ENCODE measurements at regions not wholly inside any gene's neighbourhood (a gene's known extent, or its start where the extent isn't known, plus 50 kb on each side); places are given as distances from the start of the nearest gene placed in this dataset.

GRCh38 chr13:78404846-78405360 lies 198.4 kb downstream of the POU4F1 start:
- H3K27me3 Mint-ChIP-seq (ENCODE audit: low read depth, poor library complexity), result peaks cover 2% of the 10 kb centered on the region
- no peak for DNase-seq
- no peak overlapping the region for H3K27ac Mint-ChIP-seq
- no peak overlapping the region for H3K4me3 Mint-ChIP-seq
- H3K4me1 Mint-ChIP-seq, result no peaks in the 10 kb centered on the region
- H3K36me3 Mint-ChIP-seq (ENCODE audit: low read depth), result no peaks in the 10 kb centered on the region
- H3K9me3 Mint-ChIP-seq, result no peaks in the 10 kb centered on the region
- no peak for TF ChIP-seq CTCF (IDR thresholded peaks at IDR 0.05)

- no peak for TF ChIP-seq CTCF (IDR thresholded peaks at IDR 0.05)
- H3K36me3 Mint-ChIP-seq (ENCODE audit: low read depth), result no peaks in the 10 kb centered on the region
- no peak for DNase-seq
- no peak overlapping the region for H3K27ac Mint-ChIP-seq
- H3K9me3 Mint-ChIP-seq, result no peaks in the 10 kb centered on the region
- no peaks in the 10 kb centered on the region for H3K4me1 Mint-ChIP-seq
- H3K4me3 Mint-ChIP-seq, result no peak overlapping the region
- peaks cover 2% of the 10 kb centered on the region for H3K27me3 Mint-ChIP-seq (ENCODE audit: low read depth, poor library complexity)
These were observed 200.5 kb downstream of the POU4F1 start for GRCh38 chr13:78402708-78403400.

GRCh38 chr13:78401873-78402707 lies 201.3 kb downstream of the POU4F1 start:
- no peak for DNase-seq
- no peaks in the 10 kb centered on the region for H3K36me3 Mint-ChIP-seq (ENCODE audit: low read depth)
- TF ChIP-seq CTCF (IDR thresholded peaks at IDR 0.05), result no peak
- no peaks in the 10 kb centered on the region for H3K4me1 Mint-ChIP-seq
- no peaks in the 10 kb centered on the region for H3K9me3 Mint-ChIP-seq
- no peak overlapping the region for H3K27ac Mint-ChIP-seq
- no peak overlapping the region for H3K4me3 Mint-ChIP-seq
- no peaks in the 10 kb centered on the region for H3K27me3 Mint-ChIP-seq (ENCODE audit: low read depth, poor library complexity)

- H3K9me3 Mint-ChIP-seq, result no peaks in the 10 kb centered on the region
- no peak for DNase-seq
These were observed 204.5 kb downstream of the POU4F1 start for GRCh38 chr13:78398743-78399410.

More at GRCh38 chr13:78398743-78399410, 204.5 kb downstream of the POU4F1 start:
- Mint-ChIP-seq H3K4me1 (no peaks in the 10 kb centered on the region), H3K27ac (no peak overlapping the region), H3K27me3 (ENCODE audit: low read depth, poor library complexity) (peaks cover 4% of the 10 kb centered on the region), H3K36me3 (ENCODE audit: low read depth) (no peaks in the 10 kb centered on the region), H3K4me3 (no peak overlapping the region)
- no peak for TF ChIP-seq CTCF (IDR thresholded peaks at IDR 0.05)
